ENCODE measurements at regions not wholly inside any gene's neighbourhood (a gene's known extent, or its start where the extent isn't known, plus 50 kb on each side); places are given as distances from the start of the nearest gene placed in this dataset.

GRCh38 chr4:189376901-189377300 lies 563.8 kb upstream of the FRG1 start:
- no peak for DNase-seq (ENCODE audit: low spot score)

GRCh38 chr4:189377569-189377968 lies 563.1 kb upstream of the FRG1 start:
- peak; percentile 3 for DNase-seq (ENCODE audit: low spot score)

GRCh38 chr4:189385098-189385497 lies 555.6 kb upstream of the FRG1 start:
- no peak for DNase-seq (ENCODE audit: low spot score)

- no peak for DNase-seq (ENCODE audit: low spot score)
Measured at GRCh38 chr4:189385579-189385978, 555.1 kb upstream of the FRG1 start.

GRCh38 chr4:189396435-189396834 lies 544.2 kb upstream of the FRG1 start:
- no peak for DNase-seq (ENCODE audit: low spot score)

- no peak for DNase-seq (ENCODE audit: low spot score)
Measured at GRCh38 chr4:189404271-189404670, 536.4 kb upstream of the FRG1 start.

- DNase-seq (ENCODE audit: low spot score): no peak
Measured at GRCh38 chr4:189409158-189409557, 531.5 kb upstream of the FRG1 start.

- no peak for DNase-seq (ENCODE audit: low spot score)
Measured at GRCh38 chr4:189414021-189414420, 526.7 kb upstream of the FRG1 start.

- no peak for DNase-seq (ENCODE audit: low spot score)
Measured at GRCh38 chr4:189420572-189420971, 520.1 kb upstream of the FRG1 start.

GRCh38 chr4:189436207-189436606 lies 504.5 kb upstream of the FRG1 start:
- no peak for DNase-seq (ENCODE audit: low spot score)

- no peak for DNase-seq (ENCODE audit: low spot score)
Measured at GRCh38 chr4:189440716-189441115, 500.0 kb upstream of the FRG1 start.

- DNase-seq (ENCODE audit: low spot score): no peak
Measured at GRCh38 chr4:189443341-189443740, 497.3 kb upstream of the FRG1 start.

GRCh38 chr4:189445613-189446012 lies 495.1 kb upstream of the FRG1 start:
- DNase-seq (ENCODE audit: low spot score): no peak

GRCh38 chr4:189463734-189464133 lies 476.9 kb upstream of the FRG1 start:
- DNase-seq (ENCODE audit: low spot score): no peak

GRCh38 chr4:189494407-189494806 lies 446.3 kb upstream of the FRG1 start:
- DNase-seq (ENCODE audit: low spot score): no peak

- DNase-seq (ENCODE audit: low spot score): no peak
Measured at GRCh38 chr4:189497516-189497915, 443.2 kb upstream of the FRG1 start.

GRCh38 chr4:189497996-189498395 lies 442.7 kb upstream of the FRG1 start:
- no peak for DNase-seq (ENCODE audit: low spot score)

- no peak for DNase-seq (ENCODE audit: low spot score)
Measured at GRCh38 chr4:189498457-189498856, 442.2 kb upstream of the FRG1 start.

- DNase-seq (ENCODE audit: low spot score): no peak
Measured at GRCh38 chr4:189499696-189500095, 441.0 kb upstream of the FRG1 start.

GRCh38 chr4:189500970-189501369 lies 439.7 kb upstream of the FRG1 start:
- DNase-seq (ENCODE audit: low spot score): no peak

GRCh38 chr4:189502841-189503435 lies 437.7 kb upstream of the FRG1 start:
- no peak for DNase-seq (ENCODE audit: low spot score)

- no peak for DNase-seq (ENCODE audit: low spot score)
Measured at GRCh38 chr4:189504220-189504619, 436.5 kb upstream of the FRG1 start.

- DNase-seq (ENCODE audit: low spot score): no peak
Measured at GRCh38 chr4:189505380-189505779, 435.3 kb upstream of the FRG1 start.

GRCh38 chr4:189506080-189506479 lies 434.6 kb upstream of the FRG1 start:
- DNase-seq (ENCODE audit: low spot score): no peak

GRCh38 chr4:189507060-189507459 lies 433.6 kb upstream of the FRG1 start:
- DNase-seq (ENCODE audit: low spot score): no peak

Data from globus pallidus (tissue), 1 donor.